DMS 273 (cell line): ENCODE measurements at regions not wholly inside any gene's neighbourhood (a gene's known extent, or its start where the extent isn't known, plus 50 kb on each side); places are given as distances from the start of the nearest gene placed in this dataset.
A peak's percentile ranks its signal among the peaks of the same experiment; 100 is the strongest.
"Not testable (repeated sequence)": the region's sequence is repeated elsewhere in the genome, so short reads cannot be mapped to it uniquely, and the experiment has no call there.

Source experiments
- DNase-seq: peaks from one replicate; lab custom pipeline; 2025; ENCODE audit not compliant: unreplicated experiment; lab: John Stamatoyannopoulos, UW

GRCh38 chr2:132068407-132068806 is 93.3 kb downstream of the ANKRD30BL start:
- DNase-seq, result not testable (repeated sequence)

DNA sequence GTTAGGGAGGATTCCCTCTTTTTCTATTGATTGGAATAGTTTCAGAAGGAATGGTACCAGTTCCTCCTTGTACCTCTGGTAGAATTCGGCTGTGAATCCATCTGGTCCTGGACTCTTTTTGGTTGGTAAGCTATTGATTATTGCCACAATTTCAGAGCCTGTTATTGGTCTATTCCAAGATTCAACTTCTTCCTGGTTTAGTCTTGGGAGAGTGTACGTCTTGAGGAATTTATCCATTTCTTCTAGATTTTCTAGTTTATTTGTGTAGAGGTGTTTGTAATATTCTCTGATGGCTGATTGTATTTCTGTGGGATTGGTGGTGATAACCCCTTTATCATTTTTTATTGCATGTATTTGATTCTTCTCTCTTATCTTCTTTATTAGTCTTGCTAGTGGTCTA is 96.4 kb downstream of the ANKRD30BL start:
- peak; percentile 72 for DNase-seq

DNA sequence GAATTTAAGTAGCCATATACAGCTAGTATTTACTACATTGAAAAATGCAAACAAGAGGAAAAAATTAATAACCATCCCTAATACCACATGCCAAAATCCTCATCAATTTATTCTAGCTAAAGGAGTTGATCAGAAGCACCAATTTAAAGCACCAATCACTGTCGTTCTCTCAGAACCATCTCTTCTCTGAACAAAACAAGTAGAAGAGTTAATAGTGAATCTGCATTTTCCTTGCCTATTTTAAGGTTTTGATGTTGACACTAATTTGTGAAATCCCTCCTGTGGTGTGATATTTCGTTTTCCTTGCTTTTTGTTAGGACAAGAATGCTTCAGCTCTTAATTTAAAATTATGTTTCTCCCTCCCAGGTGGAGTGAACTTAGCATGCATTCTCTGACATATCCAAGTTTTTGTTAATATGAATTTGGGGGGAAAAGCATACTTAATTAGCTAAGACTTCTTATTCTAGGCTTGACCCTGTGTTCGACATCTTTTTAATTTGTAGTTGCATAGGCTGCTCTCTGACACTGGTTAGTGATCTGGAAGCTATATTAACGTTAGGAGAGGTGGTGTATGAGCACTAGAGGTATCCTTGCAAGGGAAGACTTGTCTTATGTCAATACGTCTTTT is 122.0 kb downstream of the ANKRD30BL start:
- DNase-seq, result peak; percentile 23

GRCh38 chr2:132038883-132039235 is 122.9 kb downstream of the ANKRD30BL start:
- DNase-seq, result not testable (repeated sequence)

- peak; percentile 59 for DNase-seq
These were observed 123.4 kb downstream of the ANKRD30BL start for GRCh38 chr2:132038179-132038882.

DNA sequence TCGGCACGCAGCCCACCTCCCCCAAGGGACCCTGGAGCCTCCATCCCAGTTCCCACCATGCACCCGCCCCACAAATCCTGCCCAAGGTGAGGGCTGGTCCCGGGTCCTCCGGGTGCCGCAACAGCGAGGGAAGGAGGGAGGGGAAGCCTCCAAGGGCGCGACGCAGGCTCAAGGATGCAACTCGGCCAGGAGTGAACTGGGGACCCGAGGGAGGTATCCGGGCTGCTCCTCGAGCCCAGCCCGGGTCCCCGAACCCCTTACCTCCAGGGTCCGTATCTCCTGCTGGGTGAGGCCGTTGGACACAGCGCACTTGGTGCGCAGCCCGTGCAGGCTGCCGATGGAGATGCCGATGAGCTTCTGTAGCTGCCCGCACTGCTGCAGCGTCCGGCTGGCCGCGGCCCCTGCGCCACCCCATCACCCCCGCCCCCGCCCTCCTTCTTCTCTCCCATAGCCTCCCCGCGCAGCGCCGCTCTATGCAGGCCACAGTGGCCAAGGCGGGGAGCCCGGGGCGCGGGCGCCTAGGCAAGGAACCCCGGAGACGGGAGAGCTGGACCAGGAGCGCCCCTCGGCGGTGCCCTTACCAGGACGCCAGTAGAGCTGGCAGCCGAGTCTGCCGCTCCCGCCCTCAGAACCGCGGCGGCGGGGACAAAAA is 124.1 kb downstream of the ANKRD30BL start:
- DNase-seq, result peak; percentile 69

DNA sequence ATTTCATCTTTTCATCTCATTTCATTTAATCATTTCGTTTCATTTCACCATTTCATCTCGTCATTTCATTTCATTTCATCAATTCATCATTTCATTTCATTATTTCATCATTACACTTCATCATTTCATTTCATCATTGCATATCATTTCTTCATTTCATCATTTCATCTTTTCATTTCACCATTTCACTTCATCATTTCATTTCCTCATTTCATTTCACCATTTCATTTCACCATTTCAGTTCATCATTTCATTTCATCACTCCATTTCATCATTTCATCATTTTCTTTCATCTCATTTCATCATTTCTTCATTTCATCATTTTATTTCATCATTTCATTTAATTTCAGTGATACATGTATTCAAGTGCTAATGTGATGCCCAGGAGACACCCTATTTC is 127.1 kb downstream of the ANKRD30BL start:
- no peak for DNase-seq

DNA sequence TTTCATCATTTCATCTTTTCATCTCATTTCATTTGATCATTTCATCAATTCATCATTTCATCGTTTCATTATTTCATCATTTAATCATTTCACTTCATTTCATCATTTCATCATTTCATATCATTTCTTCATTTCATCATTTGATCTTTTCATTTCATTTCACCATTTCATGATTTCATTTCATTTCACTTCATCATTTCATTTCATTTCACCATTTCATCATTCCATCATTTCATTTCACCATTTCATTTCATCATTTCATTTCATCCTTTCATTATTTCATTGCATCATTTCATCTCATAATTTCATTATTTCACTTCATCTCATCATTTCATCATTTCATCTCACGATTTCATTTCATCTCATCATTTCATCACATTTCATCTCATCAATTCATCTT is 127.8 kb downstream of the ANKRD30BL start:
- DNase-seq, result no peak

- no peak for DNase-seq
These were observed 128.4 kb downstream of the ANKRD30BL start for GRCh38 chr2:132033365-132033764.

GRCh38 chr2:132012046-132012445 is 149.7 kb downstream of the ANKRD30BL start:
- peak; percentile 28 for DNase-seq

DNA sequence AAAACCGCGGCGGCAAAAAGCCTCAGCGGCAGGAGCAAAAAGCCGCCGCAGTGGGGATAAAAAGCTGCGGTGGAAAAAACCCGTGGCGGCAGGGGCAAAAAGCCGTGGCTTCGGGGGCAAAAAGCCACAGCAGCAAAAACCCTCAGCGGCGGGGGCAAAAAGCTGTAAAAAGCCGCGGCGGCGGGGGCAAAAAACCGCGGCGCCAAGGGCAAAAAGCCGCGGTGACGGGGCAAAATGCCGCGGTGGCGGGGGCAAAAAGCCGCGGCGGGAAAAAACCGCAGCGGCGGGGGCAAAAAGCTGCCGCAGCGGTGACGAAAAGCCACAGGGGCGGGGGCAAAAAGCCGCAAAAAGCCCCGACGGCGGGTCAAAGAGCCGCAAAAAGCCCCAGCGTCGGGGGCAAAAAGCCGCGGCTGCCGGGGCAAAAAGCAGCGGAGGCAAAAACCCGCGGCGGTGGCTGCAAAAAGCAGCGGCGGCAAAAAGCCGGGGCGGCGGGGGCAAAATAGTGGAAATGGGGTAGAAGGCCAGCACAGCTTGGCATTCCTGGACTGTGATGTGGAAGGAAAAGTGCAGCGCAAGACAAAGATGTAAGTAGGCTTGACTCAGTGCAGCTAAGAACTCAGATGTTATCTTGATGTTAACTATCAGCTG is 151.8 kb downstream of the ANKRD30BL start:
- peak; percentile 47 for DNase-seq

- DNase-seq, result no peak
These were observed 152.4 kb downstream of the ANKRD30BL start for GRCh38 chr2:132009177-132009873.

DNA sequence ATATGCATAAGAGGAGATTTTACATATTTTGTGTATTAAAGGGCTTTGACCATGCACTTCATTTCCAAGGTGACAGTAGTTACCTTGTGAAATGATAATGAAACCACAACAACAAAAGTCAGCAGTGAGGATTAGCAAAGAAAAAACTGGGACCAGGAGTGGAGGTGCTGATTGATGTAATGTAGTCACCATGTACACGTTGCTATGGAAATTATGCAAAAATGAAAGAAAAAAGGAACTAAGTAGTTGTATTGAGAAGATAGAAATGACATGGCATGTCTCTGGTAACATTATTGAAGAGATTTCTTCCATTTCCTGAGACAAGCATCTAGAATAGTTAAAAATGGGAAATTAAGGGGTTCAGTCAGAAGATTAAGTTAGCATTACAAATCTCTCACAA is 171.0 kb downstream of the ANKRD30BL start:
- not testable (repeated sequence) for DNase-seq

DNA sequence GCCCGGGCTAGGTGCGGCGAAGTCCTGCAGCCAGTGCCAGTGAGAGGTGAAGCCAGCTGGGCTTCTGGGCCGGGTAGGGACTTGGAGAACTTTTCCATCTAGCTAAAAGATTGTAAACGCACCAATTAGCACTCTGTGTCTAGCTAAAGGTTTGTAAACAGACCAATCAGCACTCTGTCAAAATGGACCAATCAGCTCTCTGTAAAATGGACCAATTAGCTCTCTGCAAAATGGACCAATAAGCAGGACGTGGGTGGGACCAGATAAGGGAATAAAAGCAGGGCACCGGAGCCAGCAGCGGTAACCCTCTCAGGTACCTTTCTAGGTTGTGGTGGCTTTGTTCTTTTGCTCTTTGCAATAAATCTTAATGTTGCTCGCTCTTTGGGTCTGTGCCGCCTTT is 195.1 kb downstream of the ANKRD30BL start:
- not testable (repeated sequence) for DNase-seq

- no peak for DNase-seq
These were observed 195.5 kb downstream of the ANKRD30BL start for GRCh38 chr2:131966256-131966655.

DNA sequence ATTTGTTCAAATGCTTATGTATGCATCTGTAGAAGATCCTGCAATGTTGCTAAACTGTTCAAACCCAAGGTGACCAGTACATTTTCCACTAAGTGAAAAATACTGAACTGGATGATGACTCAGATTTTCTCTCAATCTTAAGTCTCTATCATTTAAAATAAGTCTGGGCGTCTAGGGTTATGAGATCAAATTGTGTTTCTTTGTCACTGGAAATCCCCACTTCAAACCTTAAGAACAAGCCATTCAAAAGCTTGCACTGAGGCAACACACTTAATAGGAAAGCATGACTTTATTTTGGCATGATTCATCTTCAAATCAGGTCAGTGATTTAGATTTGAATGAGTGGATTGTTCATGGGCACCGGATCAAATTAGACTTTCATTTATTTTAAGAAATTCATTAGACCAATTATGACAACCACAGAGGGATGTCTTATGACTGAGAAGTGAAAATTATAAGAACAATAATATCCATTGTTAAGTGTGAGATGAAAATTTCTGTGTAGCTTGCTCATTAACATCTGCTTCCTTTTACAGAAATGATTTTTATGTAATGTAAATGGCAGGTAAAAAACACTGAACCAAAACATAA is 203.6 kb downstream of the ANKRD30BL start:
- DNase-seq, result not testable (repeated sequence)

GRCh38 chr2:131948641-131949040 is 213.1 kb downstream of the ANKRD30BL start:
- DNase-seq, result not testable (repeated sequence)

DNA sequence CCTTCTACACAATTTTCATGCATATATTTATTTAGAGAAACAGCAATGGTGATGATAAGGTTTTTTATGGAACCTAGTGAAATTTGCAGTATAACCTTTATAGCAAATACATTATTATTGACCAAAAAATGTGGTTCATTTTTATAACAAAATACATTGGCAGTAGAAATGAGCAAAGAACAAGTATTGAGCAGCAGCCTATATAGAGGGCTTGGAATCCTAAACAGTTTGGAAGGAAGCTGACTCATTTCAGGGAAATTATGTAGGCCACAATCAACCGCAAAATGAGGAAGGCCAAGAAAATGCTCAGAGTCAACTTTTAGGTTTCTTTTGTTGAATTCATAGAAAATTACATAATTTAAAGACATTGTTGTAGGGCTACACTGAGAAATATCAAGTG is 238.5 kb downstream of the ANKRD30BL start:
- not testable (repeated sequence) for DNase-seq

GRCh38 chr2:131922854-131923253 is 238.9 kb downstream of the ANKRD30BL start:
- DNase-seq, result not testable (repeated sequence)
